Parathyroid adenoma (tissue), 2 donors: ENCODE measurements at regions not wholly inside any gene's neighbourhood (a gene's known extent, or its start where the extent isn't known, plus 50 kb on each side); places are given as distances from the start of the nearest gene placed in this dataset.
"Not testable (repeated sequence)": the region's sequence is repeated elsewhere in the genome, so short reads cannot be mapped to it uniquely, and the experiment has no call there.

ENCODE experiments used
- H2AFZ ChIP-seq: fragments of 300-600 bp; sonication (generic); one replicate; pipeline ENCODE4 v1.7.0; 2017; ENCODE audit warnings: antibody characterized with exemption, mild to moderate bottlenecking
- H3K27ac ChIP-seq: fragments of 300-600 bp; sonication (generic); one replicate; pipeline ENCODE4 v1.7.0; 2017
- H3K27me3 ChIP-seq: fragments of 300-600 bp; sonication (generic); one replicate; pipeline ENCODE4 v1.7.0; 2017; ENCODE audit warnings: low read length; ENCODE audit not compliant: control insufficient read depth, insufficient read depth
- H3K36me3 ChIP-seq: fragments of 300-600 bp; sonication (generic); one replicate; pipeline ENCODE4 v1.7.0; 2017; ENCODE audit warnings: low read length; ENCODE audit not compliant: control insufficient read depth, insufficient read depth
- H3K4me1 ChIP-seq: fragments of 300-600 bp; sonication (generic); one replicate; pipeline ENCODE4 v1.7.0; 2017; ENCODE audit warnings: control low read depth
- H3K4me2 ChIP-seq: fragments of 300-600 bp; sonication (generic); one replicate; pipeline ENCODE4 v1.7.0; 2017; ENCODE audit warnings: low read length
- H3K4me3 ChIP-seq: fragments of 300-600 bp; sonication (generic); one replicate; pipeline ENCODE4 v1.7.0; 2017; ENCODE audit warnings: low read depth, low read length
- H3K79me2 ChIP-seq: fragments of 300-600 bp; sonication (generic); one replicate; pipeline ENCODE4 v1.7.0; 2017; ENCODE audit warnings: control low read depth
- H3K9ac ChIP-seq: fragments of 300-600 bp; sonication (generic); one replicate; pipeline ENCODE4 v1.7.0; 2017; ENCODE audit warnings: mild to moderate bottlenecking
- H3K9me3 ChIP-seq: fragments of 300-600 bp; sonication (generic); one replicate; pipeline ENCODE4 v1.7.0; 2017; ENCODE audit warnings: low read length; ENCODE audit not compliant: control insufficient read depth
- CTCF ChIP-seq: fragments of 300-600 bp; sonication (generic); IDR thresholded peaks from one replicate; pipeline ENCODE4 v1.7.0; 2017; ENCODE audit warnings: antibody characterized with exemption, mild to moderate bottlenecking
- donor health status: primary hyperparathyroidism.

- no peaks in the 10 kb centered on the region for H3K27me3 ChIP-seq
- no peak overlapping the region for H3K27ac ChIP-seq
- no peaks in the 10 kb centered on the region for H3K9me3 ChIP-seq
- no peak for TF ChIP-seq CTCF
- no peaks in the 10 kb centered on the region for H3K36me3 ChIP-seq
- H3K9ac ChIP-seq, result no peak overlapping the region
- H3K4me2 ChIP-seq, result no peak overlapping the region
- no peaks in the 10 kb centered on the region for H3K4me1 ChIP-seq
- no peaks in the 10 kb centered on the region for H3K79me2 ChIP-seq
- no peak overlapping the region for H3K4me3 ChIP-seq
- no peak overlapping the region for H2AFZ ChIP-seq
Measured at GRCh38 chr1:190679044-190679443, 201.4 kb upstream of the BRINP3 start.

GRCh38 chr1:190679454-190679853 lies 201.8 kb upstream of the BRINP3 start:
- Histone ChIP-seq H3K79me2 (no peaks in the 10 kb centered on the region), H2AFZ (no peak overlapping the region), H3K27me3 (no peaks in the 10 kb centered on the region), H3K36me3 (no peaks in the 10 kb centered on the region), H3K4me1 (no peaks in the 10 kb centered on the region), H3K4me3 (no peak overlapping the region), H3K4me2 (no peak overlapping the region), H3K27ac (no peak overlapping the region), H3K9me3 (no peaks in the 10 kb centered on the region), H3K9ac (no peak overlapping the region)
- no peak for TF ChIP-seq CTCF

GRCh38 chr1:190679983-190680382 lies 202.3 kb upstream of the BRINP3 start:
- no peaks in the 10 kb centered on the region for H3K36me3 ChIP-seq
- H3K4me3 ChIP-seq, result no peak overlapping the region
- no peaks in the 10 kb centered on the region for H3K4me1 ChIP-seq
- H3K4me2 ChIP-seq, result no peak overlapping the region
- TF ChIP-seq CTCF, result no peak
- no peaks in the 10 kb centered on the region for H3K27me3 ChIP-seq
- H3K9me3 ChIP-seq, result no peaks in the 10 kb centered on the region
- H2AFZ ChIP-seq, result no peak overlapping the region
- no peak overlapping the region for H3K27ac ChIP-seq
- no peaks in the 10 kb centered on the region for H3K79me2 ChIP-seq
- no peak overlapping the region for H3K9ac ChIP-seq

- TF ChIP-seq CTCF, result no peak
Measured at GRCh38 chr1:190685676-190686075, 208.0 kb upstream of the BRINP3 start.

GRCh38 chr1:190688096-190688495 lies 210.4 kb upstream of the BRINP3 start:
- no peak for TF ChIP-seq CTCF
- Histone ChIP-seq H3K36me3 (no peaks in the 10 kb centered on the region), H3K9ac (no peak overlapping the region), H3K9me3 (no peaks in the 10 kb centered on the region), H3K27ac (no peak overlapping the region), H3K4me3 (no peak overlapping the region), H2AFZ (no peak overlapping the region), H3K4me2 (no peak overlapping the region), H3K27me3 (no peaks in the 10 kb centered on the region), H3K79me2 (no peaks in the 10 kb centered on the region), H3K4me1 (no peaks in the 10 kb centered on the region)

More at GRCh38 chr1:190685676-190686075, 208.0 kb upstream of the BRINP3 start:
- no peaks in the 10 kb centered on the region for H3K4me1 ChIP-seq
- H3K27me3 ChIP-seq, result no peaks in the 10 kb centered on the region
- no peak overlapping the region for H2AFZ ChIP-seq
- H3K79me2 ChIP-seq, result no peaks in the 10 kb centered on the region
- no peak overlapping the region for H3K27ac ChIP-seq
- H3K9me3 ChIP-seq, result no peaks in the 10 kb centered on the region
- no peak overlapping the region for H3K9ac ChIP-seq
- H3K4me2 ChIP-seq, result no peak overlapping the region
- H3K36me3 ChIP-seq, result no peaks in the 10 kb centered on the region
- no peak overlapping the region for H3K4me3 ChIP-seq

- H3K4me3 ChIP-seq, H3K9me3 ChIP-seq, H3K36me3 ChIP-seq, H3K79me2 ChIP-seq, H3K4me1 ChIP-seq, H3K4me2 ChIP-seq, H3K9ac ChIP-seq, H3K27me3 ChIP-seq, H2AFZ ChIP-seq, H3K27ac ChIP-seq: not testable (repeated sequence)
Measured at GRCh38 chr1:190698488-190698887, 220.8 kb upstream of the BRINP3 start.
